Ovary (tissue), 3 donors: ENCODE measurements at regions not wholly inside any gene's neighbourhood (a gene's known extent, or its start where the extent isn't known, plus 50 kb on each side); places are given as distances from the start of the nearest gene placed in this dataset.

ENCODE experiments used
- EP300 ChIP-seq: sonication (generic); formaldehyde crosslinking; IDR thresholded peaks from one replicate; pipeline ENCODE4 v1.6.1; 2017; ENCODE audit warnings: antibody characterized with exemption
- TF ChIP-seq, protein P1 (sequence below), 3 donors: fragments of 450-650 bp in 2 of 3; fragments of 200-600 bp in 1 of 3; IDR thresholded peaks; one replicate each; pipeline versions ENCODE4 v1.5.1 to v1.8.0; 2016 to 2022; ENCODE audit warnings: antibody characterized with exemption in 3 of 3, mild to moderate bottlenecking in 1 of 3
- donor health status: DM: no; HTN: no; CAD: no.

DNA sequence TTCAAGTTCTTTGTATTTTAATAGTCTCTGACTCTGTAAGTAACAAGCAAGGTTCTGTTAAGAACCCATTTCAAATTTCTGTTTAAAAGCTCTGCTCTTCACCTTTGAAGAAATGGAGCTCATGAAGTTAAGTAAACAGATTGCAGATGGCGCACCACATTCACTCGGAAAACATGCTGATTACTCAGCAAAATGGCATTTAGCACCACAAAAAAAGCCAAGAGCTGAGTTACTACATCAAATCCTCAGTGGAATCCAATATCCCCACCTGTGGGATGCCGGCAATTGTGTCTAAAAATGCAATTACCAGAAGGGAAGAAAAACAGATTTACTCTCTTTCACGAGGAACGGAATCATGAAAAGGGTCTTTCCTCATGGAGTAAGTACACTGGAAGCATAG lies 758.0 kb downstream of the NTRK3 start:
- TF ChIP-seq, protein P1, sequence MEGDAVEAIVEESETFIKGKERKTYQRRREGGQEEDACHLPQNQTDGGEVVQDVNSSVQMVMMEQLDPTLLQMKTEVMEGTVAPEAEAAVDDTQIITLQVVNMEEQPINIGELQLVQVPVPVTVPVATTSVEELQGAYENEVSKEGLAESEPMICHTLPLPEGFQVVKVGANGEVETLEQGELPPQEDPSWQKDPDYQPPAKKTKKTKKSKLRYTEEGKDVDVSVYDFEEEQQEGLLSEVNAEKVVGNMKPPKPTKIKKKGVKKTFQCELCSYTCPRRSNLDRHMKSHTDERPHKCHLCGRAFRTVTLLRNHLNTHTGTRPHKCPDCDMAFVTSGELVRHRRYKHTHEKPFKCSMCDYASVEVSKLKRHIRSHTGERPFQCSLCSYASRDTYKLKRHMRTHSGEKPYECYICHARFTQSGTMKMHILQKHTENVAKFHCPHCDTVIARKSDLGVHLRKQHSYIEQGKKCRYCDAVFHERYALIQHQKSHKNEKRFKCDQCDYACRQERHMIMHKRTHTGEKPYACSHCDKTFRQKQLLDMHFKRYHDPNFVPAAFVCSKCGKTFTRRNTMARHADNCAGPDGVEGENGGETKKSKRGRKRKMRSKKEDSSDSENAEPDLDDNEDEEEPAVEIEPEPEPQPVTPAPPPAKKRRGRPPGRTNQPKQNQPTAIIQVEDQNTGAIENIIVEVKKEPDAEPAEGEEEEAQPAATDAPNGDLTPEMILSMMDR (IDR thresholded peaks at IDR 0.05): no peak
- no peak for TF ChIP-seq EP300
